ENCODE measurements at regions not wholly inside any gene's neighbourhood (a gene's known extent, or its start where the extent isn't known, plus 50 kb on each side); places are given as distances from the start of the nearest gene placed in this dataset.
"Not testable (repeated sequence)": the region's sequence is repeated elsewhere in the genome, so short reads cannot be mapped to it uniquely, and the experiment has no call there.

GRCh38 chr2:175827856-175828255, 174.2 kb downstream of the LNPK start:
- no peak for DNase-seq

- no peak for DNase-seq
These were observed 177.8 kb downstream of the LNPK start for GRCh38 chr2:175824243-175824642.

- no peak for DNase-seq
These were observed 178.4 kb downstream of the LNPK start for GRCh38 chr2:175823707-175824073.

- DNase-seq, result no peak
These were observed 178.9 kb downstream of the LNPK start for GRCh38 chr2:175823002-175823706.

GRCh38 chr2:175817221-175817620, 184.8 kb downstream of the LNPK start:
- no peak for DNase-seq

GRCh38 chr2:175815537-175815936, 186.5 kb downstream of the LNPK start:
- no peak for DNase-seq

- no peak for DNase-seq
These were observed 190.1 kb downstream of the LNPK start for GRCh38 chr2:175811971-175812370.

GRCh38 chr2:175808858-175809257, 193.2 kb downstream of the LNPK start:
- no peak for DNase-seq

GRCh38 chr2:175808078-175808477, 194.0 kb downstream of the LNPK start:
- no peak for DNase-seq

- DNase-seq, result no peak
These were observed 194.8 kb downstream of the LNPK start for GRCh38 chr2:175807031-175807873.

GRCh38 chr2:175806570-175806969, 195.5 kb downstream of the LNPK start:
- no peak for DNase-seq

GRCh38 chr2:175806125-175806490, 196.0 kb downstream of the LNPK start:
- DNase-seq, result no peak

- DNase-seq, result no peak
These were observed 196.5 kb downstream of the LNPK start for GRCh38 chr2:175805442-175806124.

GRCh38 chr2:175804122-175804521, 197.9 kb downstream of the LNPK start:
- DNase-seq, result no peak

- DNase-seq, result not testable (repeated sequence)
These were observed 205.6 kb downstream of the LNPK start for GRCh38 chr2:175796422-175796821.

- DNase-seq, result no peak
These were observed 208.4 kb downstream of the LNPK start for GRCh38 chr2:175793648-175794047.

GRCh38 chr2:175792881-175793280, 209.2 kb downstream of the LNPK start:
- DNase-seq, result no peak

- DNase-seq, result no peak
These were observed 209.9 kb downstream of the LNPK start for GRCh38 chr2:175792199-175792598.

- DNase-seq, result peak; percentile 61
These were observed 215.5 kb downstream of the LNPK start for GRCh38 chr2:175786471-175787124.

- not testable (repeated sequence) for DNase-seq
These were observed 224.7 kb downstream of the LNPK start for GRCh38 chr2:175777337-175777736.

- DNase-seq, result no peak
These were observed 232.9 kb downstream of the LNPK start for GRCh38 chr2:175769200-175769599.

- DNase-seq, result no peak
These were observed 235.2 kb downstream of the LNPK start for GRCh38 chr2:175766880-175767279.

GRCh38 chr2:175755656-175756386, 246.2 kb downstream of the LNPK start:
- no peak for DNase-seq
